Gastrocnemius medialis (tissue), 4 donors: ENCODE measurements at regions not wholly inside any gene's neighbourhood (a gene's known extent, or its start where the extent isn't known, plus 50 kb on each side); places are given as distances from the start of the nearest gene placed in this dataset.

Experiments used
- ATAC-seq, 2 donors: fragments of 150-250 bp; one replicate each; pipeline ENCODE4 v1.9.1; 2016
- DNase-seq, 2 donors: peaks; one replicate each; pipeline ENCODE4 v3.0.0-alpha.2; 2019
- H3K27ac ChIP-seq, 4 donors: fragments of 200-600 bp; sonication (generic); 1 replicate in 1 of 4; 2 replicates in 3 of 4; pipeline ENCODE4 v1.5.1; 2016 to 2018; ENCODE audit warnings: mild to moderate bottlenecking in 2 of 4, moderate library complexity in 1 of 4
- H3K27me3 ChIP-seq, 3 donors: fragments of 200-600 bp; sonication (generic) in 2 of 3; 1 replicate in 1 of 3; 2 replicates in 2 of 3; pipeline versions ENCODE4 v1.5.1 to v1.6.0; 2016 to 2019; ENCODE audit warnings: mild to moderate bottlenecking in 1 of 3, moderate library complexity in 1 of 3
- H3K36me3 ChIP-seq, 2 donors: fragments of 200-600 bp; sonication (generic) in 1 of 2; one replicate each; pipeline ENCODE4 v1.5.1; 2017 to 2018
- H3K4me1 ChIP-seq, 2 donors: fragments of 200-600 bp; sonication (generic) in 1 of 2; one replicate each; pipeline ENCODE4 v1.5.1; 2016 to 2017; ENCODE audit warnings: mild to moderate bottlenecking in 2 of 2
- H3K4me3 ChIP-seq, 4 donors: fragments of 200-600 bp; sonication (generic) in 3 of 4; 1 replicate in 1 of 4; 2 replicates in 3 of 4; pipeline ENCODE4 v1.5.1; 2016 to 2019; ENCODE audit warnings: mild to moderate bottlenecking in 2 of 4
- H3K9me3 ChIP-seq, 3 donors: fragments of 200-600 bp; sonication (generic) in 2 of 3; 1 replicate in 1 of 3; 2 replicates in 2 of 3; pipeline ENCODE4 v1.5.1; 2016 to 2019
- CTCF ChIP-seq, 5 experiments: fragments of 450-650 bp in 3 of 5; fragments of 200-600 bp in 2 of 5; sonication (generic) in 2 of 5; IDR thresholded peaks in 4 of 5; conservative IDR thresholded peaks in 1 of 5; 1 replicate in 4 of 5; 2 replicates in 1 of 5; pipeline ENCODE4 v1.5.1; 2016 to 2019; ENCODE audit warnings: antibody characterized with exemption in 5 of 5, mild to moderate bottlenecking in 3 of 5, moderate library complexity in 3 of 5
- POLR2A ChIP-seq, 2 donors: fragments of 450-650 bp; IDR thresholded peaks; one replicate each; pipeline ENCODE4 v1.6.1; 2017; ENCODE audit warnings: antibody characterized with exemption in 2 of 2, mild to moderate bottlenecking in 2 of 2, moderate library complexity in 2 of 2
- in situ Hi-C, 4 donors: fragments of 200-750 bp; cut with MboI; loops; one replicate each; pipeline versions ENCODE4 v1.15.0 to v1.8.0; 2017; ENCODE audit warnings: low sequenced_read_pairs in 4 of 4
- intact Hi-C: fragments of 100-400 bp; cut with DNase I; formaldehyde crosslinking; loops from one replicate; pipeline ENCODE4 v1.15.1; 2023; ENCODE audit warnings: low total_unique reads

GRCh38 chr12:34338751-34339150 is 316.5 kb downstream of the ALG10 start:
- Histone ChIP-seq H3K27ac (no peak overlapping the region), H3K9me3 (no peaks in the 10 kb centered on the region), H3K27me3 (no peaks in the 10 kb centered on the region), H3K4me1 (no peaks in the 10 kb centered on the region), H3K4me3 (no peak overlapping the region), H3K36me3 (no peaks in the 10 kb centered on the region)
- intact Hi-C loops (no loop called here), in situ Hi-C loops (no loop called here)
- TF ChIP-seq CTCF (IDR thresholded peaks at IDR 0.05 in 4 of 5, conservative IDR thresholded peaks at IDR 0.05 in 1 of 5) (no peak), POLR2A (IDR thresholded peaks at IDR 0.05) (no peak)
- ATAC-seq, result no peak
- DNase-seq, result no peak

- ATAC-seq (no peak), DNase-seq (no peak)
- in situ Hi-C loops (no loop called here), intact Hi-C loops (no loop called here)
- Histone ChIP-seq H3K27ac (no peak overlapping the region), H3K4me3 (no peak overlapping the region), H3K4me1 (no peaks in the 10 kb centered on the region), H3K9me3 (no peaks in the 10 kb centered on the region), H3K27me3 (no peaks in the 10 kb centered on the region), H3K36me3 (no peaks in the 10 kb centered on the region)
- TF ChIP-seq POLR2A (IDR thresholded peaks at IDR 0.05) (no peak), CTCF (IDR thresholded peaks at IDR 0.05 in 4 of 5, conservative IDR thresholded peaks at IDR 0.05 in 1 of 5) (no peak)
Measured at GRCh38 chr12:34339922-34340321, 317.6 kb downstream of the ALG10 start.

GRCh38 chr12:34340534-34341361 is 318.5 kb downstream of the ALG10 start:
- in situ Hi-C loops (no loop called here), intact Hi-C loops (no loop called here)
- TF ChIP-seq POLR2A (IDR thresholded peaks at IDR 0.05), result no peak
- no peak for TF ChIP-seq CTCF (IDR thresholded peaks at IDR 0.05 in 4 of 5, conservative IDR thresholded peaks at IDR 0.05 in 1 of 5)
- Histone ChIP-seq H3K27me3 (no peaks in the 10 kb centered on the region), H3K27ac (no peak overlapping the region), H3K9me3 (no peaks in the 10 kb centered on the region), H3K36me3 (no peaks in the 10 kb centered on the region), H3K4me1 (no peaks in the 10 kb centered on the region), H3K4me3 (no peak overlapping the region)
- ATAC-seq (no peak), DNase-seq (no peak)

GRCh38 chr12:34341362-34341733 is 319.1 kb downstream of the ALG10 start:
- TF ChIP-seq CTCF (IDR thresholded peaks at IDR 0.05 in 4 of 5, conservative IDR thresholded peaks at IDR 0.05 in 1 of 5) (no peak), POLR2A (IDR thresholded peaks at IDR 0.05) (no peak)
- Histone ChIP-seq H3K27me3 (no peaks in the 10 kb centered on the region), H3K36me3 (no peaks in the 10 kb centered on the region), H3K4me3 (no peak overlapping the region), H3K9me3 (no peaks in the 10 kb centered on the region), H3K27ac (no peak overlapping the region), H3K4me1 (no peaks in the 10 kb centered on the region)
- in situ Hi-C loops, result no loop called here
- DNase-seq (no peak), ATAC-seq (no peak)
- intact Hi-C loops, result no loop called here

- intact Hi-C loops, result no loop called here
- Histone ChIP-seq H3K4me1 (no peaks in the 10 kb centered on the region), H3K36me3 (no peaks in the 10 kb centered on the region), H3K4me3 (no peak overlapping the region), H3K27ac (no peak overlapping the region), H3K9me3 (no peaks in the 10 kb centered on the region), H3K27me3 (no peaks in the 10 kb centered on the region)
- in situ Hi-C loops, result no loop called here
- DNase-seq (no peak), ATAC-seq (no peak)
- no peak for TF ChIP-seq CTCF (IDR thresholded peaks at IDR 0.05 in 4 of 5, conservative IDR thresholded peaks at IDR 0.05 in 1 of 5)
- TF ChIP-seq POLR2A (IDR thresholded peaks at IDR 0.05), result no peak
Measured at GRCh38 chr12:34342048-34342447, 319.8 kb downstream of the ALG10 start.
